GM12873 (cell line): ENCODE measurements at regions not wholly inside any gene's neighbourhood (a gene's known extent, or its start where the extent isn't known, plus 50 kb on each side); places are given as distances from the start of the nearest gene placed in this dataset.

Source experiments
- TF ChIP-seq, protein P1 (sequence below): IDR thresholded peaks from 2 replicates; pipeline ENCODE4 v1.5.1; 2012; ENCODE audit warnings: low read depth, mild to moderate bottlenecking, moderate library complexity, low read length, control low read depth; ENCODE audit not compliant: insufficient read depth; ENCODE audit errors: missing control alignments

DNA sequence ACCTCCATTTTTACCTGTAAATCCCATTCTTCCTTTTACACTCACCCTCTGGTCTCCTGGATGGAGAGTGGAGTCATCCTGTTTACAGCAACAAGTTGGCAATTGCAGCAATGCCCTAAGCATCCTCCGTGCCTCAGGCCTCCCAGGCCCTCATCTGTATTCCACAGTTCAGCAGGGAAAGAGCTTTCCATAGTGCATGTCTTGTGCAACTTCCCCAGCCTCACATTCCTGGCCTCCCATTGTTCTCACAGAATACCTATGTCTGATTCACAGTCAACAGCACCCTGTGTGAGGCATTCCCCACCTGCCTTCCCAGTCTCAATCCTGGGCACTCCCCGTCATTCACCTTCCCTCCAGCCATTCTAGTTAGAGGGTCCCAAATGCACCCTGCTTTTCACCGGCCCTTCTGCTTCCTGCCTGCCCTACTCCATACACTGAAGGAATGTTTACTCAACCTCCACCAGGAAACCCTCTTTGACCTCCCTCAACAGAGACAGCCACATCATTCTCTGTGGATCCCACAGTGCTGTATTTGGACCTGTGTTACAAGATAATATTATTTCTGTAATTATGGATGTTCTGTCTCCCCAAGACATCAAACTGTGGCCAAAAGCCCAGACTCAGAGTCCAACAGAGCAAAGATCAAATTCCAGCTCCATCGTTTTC, 405.7 kb downstream of the BUD13 start:
- TF ChIP-seq, protein P1, sequence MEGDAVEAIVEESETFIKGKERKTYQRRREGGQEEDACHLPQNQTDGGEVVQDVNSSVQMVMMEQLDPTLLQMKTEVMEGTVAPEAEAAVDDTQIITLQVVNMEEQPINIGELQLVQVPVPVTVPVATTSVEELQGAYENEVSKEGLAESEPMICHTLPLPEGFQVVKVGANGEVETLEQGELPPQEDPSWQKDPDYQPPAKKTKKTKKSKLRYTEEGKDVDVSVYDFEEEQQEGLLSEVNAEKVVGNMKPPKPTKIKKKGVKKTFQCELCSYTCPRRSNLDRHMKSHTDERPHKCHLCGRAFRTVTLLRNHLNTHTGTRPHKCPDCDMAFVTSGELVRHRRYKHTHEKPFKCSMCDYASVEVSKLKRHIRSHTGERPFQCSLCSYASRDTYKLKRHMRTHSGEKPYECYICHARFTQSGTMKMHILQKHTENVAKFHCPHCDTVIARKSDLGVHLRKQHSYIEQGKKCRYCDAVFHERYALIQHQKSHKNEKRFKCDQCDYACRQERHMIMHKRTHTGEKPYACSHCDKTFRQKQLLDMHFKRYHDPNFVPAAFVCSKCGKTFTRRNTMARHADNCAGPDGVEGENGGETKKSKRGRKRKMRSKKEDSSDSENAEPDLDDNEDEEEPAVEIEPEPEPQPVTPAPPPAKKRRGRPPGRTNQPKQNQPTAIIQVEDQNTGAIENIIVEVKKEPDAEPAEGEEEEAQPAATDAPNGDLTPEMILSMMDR: no peak

DNA sequence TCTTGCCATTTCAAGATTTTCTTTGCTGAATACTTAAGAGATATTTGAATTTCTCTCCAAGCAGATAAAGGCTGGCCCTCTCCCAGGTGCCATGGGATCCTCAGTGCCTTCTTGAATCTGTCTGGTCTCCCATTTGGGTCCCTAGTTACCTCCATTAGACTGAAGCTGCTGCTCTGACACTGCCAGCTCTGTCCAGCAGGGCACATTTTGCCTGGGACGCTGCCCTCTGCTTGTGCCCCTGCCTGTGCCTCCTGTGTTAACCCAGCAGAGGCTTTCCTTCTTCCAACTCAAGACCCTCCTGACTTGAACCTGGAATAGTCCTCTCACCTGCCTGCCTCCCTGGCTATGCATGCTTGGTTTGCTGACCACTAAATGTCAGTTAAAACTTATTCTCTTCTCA, 406.3 kb downstream of the BUD13 start:
- TF ChIP-seq, protein P1: no peak

DNA sequence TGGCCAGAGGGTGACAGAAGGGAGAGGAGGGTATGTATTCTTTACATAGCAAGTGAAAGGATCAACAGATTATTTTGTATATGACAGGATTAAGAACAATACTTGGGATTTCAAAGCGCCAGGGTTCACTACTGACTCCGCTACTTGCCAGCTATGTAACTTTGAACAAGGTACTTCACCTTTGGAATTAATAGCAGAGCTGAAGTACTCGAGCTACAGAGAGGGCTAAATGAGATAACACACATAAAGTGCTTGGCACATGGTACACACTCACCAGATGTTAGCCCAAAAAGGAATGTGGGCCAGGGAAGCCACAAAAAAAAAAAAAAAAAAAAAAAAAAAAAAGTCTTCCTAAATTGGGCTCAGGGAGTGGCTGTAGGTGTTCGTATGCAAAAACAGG, 408.4 kb downstream of the BUD13 start:
- TF ChIP-seq, protein P1: no peak

DNA sequence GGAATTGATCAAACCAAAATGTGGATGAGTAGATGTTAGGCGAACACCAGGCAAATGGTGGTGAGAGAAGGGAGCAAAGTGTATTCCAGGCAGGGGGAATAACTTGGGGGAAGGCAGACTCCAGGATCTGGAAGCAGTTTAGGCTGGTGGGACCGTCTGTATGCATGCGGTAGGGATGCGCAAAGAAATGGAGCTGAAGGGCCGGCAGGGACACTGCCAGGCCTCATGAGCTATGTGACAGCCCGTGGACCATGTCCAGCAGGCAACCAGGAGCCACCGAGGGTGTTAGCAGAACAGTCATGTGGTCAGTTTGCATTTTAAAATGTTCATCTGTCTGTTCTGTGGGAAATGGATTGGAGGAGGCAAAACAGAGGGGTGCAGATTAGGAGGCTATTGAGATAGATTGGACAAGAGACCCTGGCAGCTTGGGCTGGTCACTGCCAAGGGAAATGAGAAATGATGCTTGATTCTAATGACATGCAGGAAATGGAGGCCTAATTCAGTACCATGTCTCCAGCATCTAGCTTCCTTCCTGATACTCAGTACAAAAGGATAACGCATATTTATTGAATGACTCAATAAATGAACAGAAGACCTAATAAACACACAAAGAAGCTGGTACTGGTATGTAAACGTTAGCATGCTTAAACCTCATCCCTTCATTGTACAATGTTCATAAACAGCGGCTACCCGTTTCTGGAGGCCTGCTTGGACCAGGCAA, 412.4 kb downstream of the BUD13 start:
- TF ChIP-seq, protein P1: no peak

DNA sequence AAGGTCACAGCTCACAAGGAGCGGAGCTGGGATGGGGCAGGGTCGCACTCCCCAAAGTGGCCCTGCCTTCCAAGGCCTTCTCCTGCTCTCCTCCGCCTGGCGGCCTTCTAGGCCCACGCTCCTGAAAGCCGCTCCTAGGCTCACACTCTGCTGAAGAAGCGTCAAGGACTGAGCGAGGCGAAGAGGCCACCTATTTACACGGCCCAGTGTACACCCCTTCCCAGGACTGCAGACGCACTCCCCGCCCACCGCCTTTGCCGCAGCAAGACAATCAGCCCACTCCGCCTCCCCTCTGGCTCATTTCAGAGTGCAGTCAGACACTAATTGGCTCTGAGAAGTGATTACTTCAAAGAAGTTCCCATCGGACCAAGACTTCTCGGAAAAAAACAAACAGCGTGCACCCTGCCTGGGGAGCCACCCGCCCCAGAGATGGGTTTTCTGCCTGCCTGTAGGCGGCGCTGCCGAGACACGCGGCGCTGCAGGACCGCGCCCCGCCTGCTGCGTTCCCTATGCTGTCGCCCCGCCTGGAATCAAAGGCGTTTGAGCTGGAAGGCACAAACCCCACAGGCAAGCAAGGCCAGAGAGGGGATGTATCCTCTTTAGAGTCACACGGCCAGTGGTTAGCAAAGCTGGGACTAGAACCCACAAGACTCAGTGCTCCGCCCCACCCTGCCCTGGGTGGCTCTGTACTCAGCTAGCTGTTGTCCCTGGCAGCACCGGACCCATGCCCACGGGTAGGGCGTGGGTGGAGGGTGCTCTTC, 414.8 kb downstream of the BUD13 start:
- TF ChIP-seq, protein P1: peak; percentile 71

DNA sequence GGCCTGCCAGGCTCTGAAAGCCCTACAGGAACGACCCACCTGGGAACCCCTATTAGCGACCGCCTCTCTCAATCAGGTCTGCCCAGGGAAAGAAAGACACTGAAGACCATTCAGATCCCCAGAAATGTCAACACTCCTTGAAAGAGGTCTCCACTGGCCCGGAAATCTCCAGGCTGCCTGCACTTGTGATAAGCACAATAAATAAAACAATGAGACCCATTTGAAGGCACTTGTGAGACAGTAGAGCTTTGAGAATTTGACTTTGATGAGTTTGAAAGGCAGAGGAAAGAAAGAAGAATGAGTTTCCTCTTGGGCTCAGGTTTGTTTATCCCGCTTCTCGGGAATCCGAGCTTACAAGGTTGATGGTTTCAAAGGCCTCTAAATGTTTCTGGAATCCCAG, 416.3 kb downstream of the BUD13 start:
- TF ChIP-seq, protein P1: no peak

DNA sequence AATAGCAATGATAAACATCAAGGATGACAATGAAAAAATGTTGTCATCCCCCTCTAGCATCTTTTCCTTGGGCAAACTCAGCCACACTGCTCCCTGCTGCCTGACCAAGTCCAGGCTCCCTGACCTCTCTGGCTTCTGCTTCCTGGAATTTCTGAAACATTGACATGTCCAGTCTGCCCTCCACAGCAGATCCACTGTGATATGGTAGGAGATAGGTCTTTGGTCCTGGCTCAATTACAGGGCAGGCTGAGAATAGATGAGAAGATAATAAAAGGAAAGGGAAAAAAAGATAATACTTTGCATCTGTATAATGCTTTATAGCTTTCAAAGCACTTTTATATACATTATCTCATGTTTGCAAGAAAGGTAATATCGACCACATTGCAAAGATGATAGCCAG, 417.7 kb downstream of the BUD13 start:
- TF ChIP-seq, protein P1: no peak
